ENCODE measurements at regions not wholly inside any gene's neighbourhood (a gene's known extent, or its start where the extent isn't known, plus 50 kb on each side); places are given as distances from the start of the nearest gene placed in this dataset.

GRCh38 chr4:186906722-186907121, 183.1 kb upstream of the FAT1 start (continued):
- TF ChIP-seq, protein P1, sequence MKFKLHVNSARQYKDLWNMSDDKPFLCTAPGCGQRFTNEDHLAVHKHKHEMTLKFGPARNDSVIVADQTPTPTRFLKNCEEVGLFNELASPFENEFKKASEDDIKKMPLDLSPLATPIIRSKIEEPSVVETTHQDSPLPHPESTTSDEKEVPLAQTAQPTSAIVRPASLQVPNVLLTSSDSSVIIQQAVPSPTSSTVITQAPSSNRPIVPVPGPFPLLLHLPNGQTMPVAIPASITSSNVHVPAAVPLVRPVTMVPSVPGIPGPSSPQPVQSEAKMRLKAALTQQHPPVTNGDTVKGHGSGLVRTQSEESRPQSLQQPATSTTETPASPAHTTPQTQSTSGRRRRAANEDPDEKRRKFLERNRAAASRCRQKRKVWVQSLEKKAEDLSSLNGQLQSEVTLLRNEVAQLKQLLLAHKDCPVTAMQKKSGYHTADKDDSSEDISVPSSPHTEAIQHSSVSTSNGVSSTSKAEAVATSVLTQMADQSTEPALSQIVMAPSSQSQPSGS (IDR thresholded peaks at IDR 0.05; ENCODE audit: low read length) = no peak
- TF ChIP-seq TBP (IDR thresholded peaks at IDR 0.05; ENCODE audit: low read depth, low read length) (no peak), POU5F1 (IDR thresholded peaks at IDR 0.05; ENCODE audit: low read depth, low read length) (no peak), GABPA (IDR thresholded peaks at IDR 0.05; ENCODE audit: borderline replicate concordance, insufficient read depth, low read length) (no peak), RFX5 (IDR thresholded peaks at IDR 0.05; ENCODE audit: borderline replicate concordance, low read depth, low read length) (no peak)

All from H1 (cell line).